ENCODE measurements at regions not wholly inside any gene's neighbourhood (a gene's known extent, or its start where the extent isn't known, plus 50 kb on each side); places are given as distances from the start of the nearest gene placed in this dataset.

DNA sequence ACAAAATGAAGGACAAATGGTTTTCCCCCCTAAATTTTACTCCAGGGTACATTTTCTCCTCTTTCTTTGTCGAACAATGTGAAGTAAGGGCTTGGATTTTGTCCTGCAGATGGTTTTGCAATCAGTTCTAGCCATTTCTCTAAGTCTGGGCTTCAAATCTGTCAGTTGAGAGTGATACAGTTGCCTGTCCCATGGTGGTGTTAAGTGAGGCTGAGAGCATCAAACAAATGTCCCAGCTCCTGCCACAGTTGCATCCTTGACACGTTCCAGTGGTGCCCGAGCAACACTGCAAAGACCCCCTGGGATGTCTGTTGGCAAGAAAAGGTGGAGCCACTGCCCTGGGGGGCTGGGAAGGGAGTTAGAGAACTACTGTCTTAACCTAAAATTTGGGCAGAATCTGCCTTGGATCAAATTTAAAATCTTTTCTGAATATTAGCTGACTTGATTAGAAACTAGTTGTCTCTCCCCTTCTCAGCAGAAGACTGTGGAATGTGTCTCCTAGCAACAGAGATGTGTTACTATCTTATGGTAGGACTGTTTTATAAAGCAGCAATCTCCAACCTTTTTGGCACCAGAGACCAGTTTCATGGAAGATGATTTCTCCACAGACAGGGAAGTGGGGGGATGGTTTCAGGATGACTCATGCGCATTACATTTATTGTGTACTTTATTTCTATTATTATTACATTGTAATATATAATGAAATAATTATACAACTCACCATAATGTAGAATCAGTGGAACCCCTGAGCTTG is 102.0 kb upstream of the STEAP1B start:
- TF ChIP-seq, protein P1, sequence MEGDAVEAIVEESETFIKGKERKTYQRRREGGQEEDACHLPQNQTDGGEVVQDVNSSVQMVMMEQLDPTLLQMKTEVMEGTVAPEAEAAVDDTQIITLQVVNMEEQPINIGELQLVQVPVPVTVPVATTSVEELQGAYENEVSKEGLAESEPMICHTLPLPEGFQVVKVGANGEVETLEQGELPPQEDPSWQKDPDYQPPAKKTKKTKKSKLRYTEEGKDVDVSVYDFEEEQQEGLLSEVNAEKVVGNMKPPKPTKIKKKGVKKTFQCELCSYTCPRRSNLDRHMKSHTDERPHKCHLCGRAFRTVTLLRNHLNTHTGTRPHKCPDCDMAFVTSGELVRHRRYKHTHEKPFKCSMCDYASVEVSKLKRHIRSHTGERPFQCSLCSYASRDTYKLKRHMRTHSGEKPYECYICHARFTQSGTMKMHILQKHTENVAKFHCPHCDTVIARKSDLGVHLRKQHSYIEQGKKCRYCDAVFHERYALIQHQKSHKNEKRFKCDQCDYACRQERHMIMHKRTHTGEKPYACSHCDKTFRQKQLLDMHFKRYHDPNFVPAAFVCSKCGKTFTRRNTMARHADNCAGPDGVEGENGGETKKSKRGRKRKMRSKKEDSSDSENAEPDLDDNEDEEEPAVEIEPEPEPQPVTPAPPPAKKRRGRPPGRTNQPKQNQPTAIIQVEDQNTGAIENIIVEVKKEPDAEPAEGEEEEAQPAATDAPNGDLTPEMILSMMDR (IDR thresholded peaks at IDR 0.05): no peak
- TF ChIP-seq, protein P2, sequence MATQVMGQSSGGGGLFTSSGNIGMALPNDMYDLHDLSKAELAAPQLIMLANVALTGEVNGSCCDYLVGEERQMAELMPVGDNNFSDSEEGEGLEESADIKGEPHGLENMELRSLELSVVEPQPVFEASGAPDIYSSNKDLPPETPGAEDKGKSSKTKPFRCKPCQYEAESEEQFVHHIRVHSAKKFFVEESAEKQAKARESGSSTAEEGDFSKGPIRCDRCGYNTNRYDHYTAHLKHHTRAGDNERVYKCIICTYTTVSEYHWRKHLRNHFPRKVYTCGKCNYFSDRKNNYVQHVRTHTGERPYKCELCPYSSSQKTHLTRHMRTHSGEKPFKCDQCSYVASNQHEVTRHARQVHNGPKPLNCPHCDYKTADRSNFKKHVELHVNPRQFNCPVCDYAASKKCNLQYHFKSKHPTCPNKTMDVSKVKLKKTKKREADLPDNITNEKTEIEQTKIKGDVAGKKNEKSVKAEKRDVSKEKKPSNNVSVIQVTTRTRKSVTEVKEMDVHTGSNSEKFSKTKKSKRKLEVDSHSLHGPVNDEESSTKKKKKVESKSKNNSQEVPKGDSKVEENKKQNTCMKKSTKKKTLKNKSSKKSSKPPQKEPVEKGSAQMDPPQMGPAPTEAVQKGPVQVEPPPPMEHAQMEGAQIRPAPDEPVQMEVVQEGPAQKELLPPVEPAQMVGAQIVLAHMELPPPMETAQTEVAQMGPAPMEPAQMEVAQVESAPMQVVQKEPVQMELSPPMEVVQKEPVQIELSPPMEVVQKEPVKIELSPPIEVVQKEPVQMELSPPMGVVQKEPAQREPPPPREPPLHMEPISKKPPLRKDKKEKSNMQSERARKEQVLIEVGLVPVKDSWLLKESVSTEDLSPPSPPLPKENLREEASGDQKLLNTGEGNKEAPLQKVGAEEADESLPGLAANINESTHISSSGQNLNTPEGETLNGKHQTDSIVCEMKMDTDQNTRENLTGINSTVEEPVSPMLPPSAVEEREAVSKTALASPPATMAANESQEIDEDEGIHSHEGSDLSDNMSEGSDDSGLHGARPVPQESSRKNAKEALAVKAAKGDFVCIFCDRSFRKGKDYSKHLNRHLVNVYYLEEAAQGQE (IDR thresholded peaks at IDR 0.05; ENCODE audit: insufficient read depth in 1 of 2, low read depth in 2 of 2, low read length in 1 of 2): no peak
- TF ChIP-seq POLR2AphosphoS5 (IDR thresholded peaks at IDR 0.05; ENCODE audit: low read depth, low read length): no peak
- TF ChIP-seq SIN3A (IDR thresholded peaks at IDR 0.05; ENCODE audit: borderline replicate concordance, insufficient read depth, low read depth, low read length): no peak
- TF ChIP-seq TCF7L2 (IDR thresholded peaks at IDR 0.05; ENCODE audit: low read depth, low read length): no peak
